Endothelial cell of umbilical vein (primary cell): ENCODE measurements at regions not wholly inside any gene's neighbourhood (a gene's known extent, or its start where the extent isn't known, plus 50 kb on each side); places are given as distances from the start of the nearest gene placed in this dataset.

Source experiments
- BruUV-seq: library from RNA; stranded (reverse); fragments of 400-500 nt; replicated peaks from 2 replicates; lab custom pipeline; 2021; lab: Mats Ljungman, UMichigan
- CTCF ChIA-PET: fragments of 300-600, 350-600 bp; sonication (Branson Sonifier 250); formaldehyde crosslinking; loops from one replicate; lab custom pipeline; 2021; ENCODE audit warnings: antibody characterized with exemption, inconsistent platforms; lab: Charles Lee
- POLR2A ChIA-PET: fragments of 300-600, 350-600 bp; sonication (Branson Sonifier 250); formaldehyde crosslinking; loops from one replicate; lab custom pipeline; 2021; ENCODE audit warnings: antibody characterized with exemption, inconsistent platforms; lab: Charles Lee
- DNase-seq: peaks from one replicate; pipeline ENCODE4 v3.0.0-alpha.2; 2011; ENCODE audit warnings: low read depth, low spot score
- FAIRE-seq: peaks from 2 replicates; lab custom pipeline; 2011; peaks lifted over from hg19 to GRCh38; lab: Jason Lieb, UNC
- H2AFZ ChIP-seq: 2 replicates; pipeline ENCODE4 v1.6.0; 2012; ENCODE audit warnings: low read depth, low read length, control low read depth, inconsistent platforms
- H3K27ac ChIP-seq: 2 replicates; pipeline ENCODE4 v1.5.1; 2011; ENCODE audit warnings: low read depth, mild to moderate bottlenecking, control low read depth, low read length, moderate library complexity; ENCODE audit not compliant: insufficient read depth
- H3K27me3 ChIP-seq, 2 experiments: 2 replicates each; pipeline versions ENCODE4 v1.6.0 to v1.6.1; 2011; ENCODE audit warnings: low read length in 2 of 2, mixed read lengths in 1 of 2; ENCODE audit not compliant: control insufficient read depth in 2 of 2, insufficient read depth in 2 of 2
- H3K36me3 ChIP-seq, 2 experiments: 2 replicates in 1 of 2; 3 replicates in 1 of 2; pipeline ENCODE4 v1.5.1; 2011; ENCODE audit warnings: low read length in 2 of 2, mild to moderate bottlenecking in 1 of 2, moderate library complexity in 1 of 2; ENCODE audit not compliant: control insufficient read depth in 2 of 2, insufficient read depth in 2 of 2; ENCODE audit errors: extremely low read depth in 1 of 2
- H3K4me1 ChIP-seq: 3 replicates; pipeline ENCODE4 v1.5.1; 2011; ENCODE audit warnings: mild to moderate bottlenecking, low read length; ENCODE audit not compliant: control insufficient read depth, insufficient read depth; ENCODE audit errors: extremely low read depth
- H3K4me2 ChIP-seq: 2 replicates; pipeline ENCODE4 v1.6.1; 2011; ENCODE audit warnings: low read length, control low read depth, mixed read lengths; ENCODE audit not compliant: insufficient read depth
- H3K4me3 ChIP-seq, 3 experiments: fragments of 200-600 bp in 1 of 3; sonication (generic), shearing (Covaris generic) in 1 of 3; replicated peaks in 1 of 3; 2 replicates each; pipeline ENCODE4 v1.5.1; 2011 to 2016; ENCODE audit warnings: control low read depth in 3 of 3, low read length in 3 of 3, mild to moderate bottlenecking in 2 of 3, inconsistent platforms in 1 of 3, low read depth in 1 of 3, moderate library complexity in 1 of 3; ENCODE audit not compliant: insufficient read depth in 1 of 3
- H3K79me2 ChIP-seq: 2 replicates; pipeline ENCODE4 v1.6.0; 2012; ENCODE audit warnings: low read length, inconsistent platforms; ENCODE audit not compliant: control insufficient read depth, insufficient read depth
- H3K9ac ChIP-seq: replicated peaks from 2 replicates; pipeline ENCODE3; 2011; ENCODE audit warnings: low read length, control low read depth; ENCODE audit not compliant: insufficient read depth; ENCODE audit errors: extremely low read depth
- H3K9me1 ChIP-seq: replicated peaks from 3 replicates; pipeline ENCODE4 v1.6.0; 2011; ENCODE audit warnings: mild to moderate bottlenecking, low read length; ENCODE audit not compliant: control insufficient read depth, insufficient read depth; ENCODE audit errors: extremely low read depth
- H3K9me3 ChIP-seq: replicated peaks from 2 replicates; pipeline ENCODE4 v1.5.1; 2012; ENCODE audit warnings: low read length, inconsistent platforms; ENCODE audit not compliant: control insufficient read depth, insufficient read depth
- H4K20me1 ChIP-seq: replicated peaks from 2 replicates; pipeline ENCODE3; 2011; ENCODE audit warnings: mild to moderate bottlenecking, low read length; ENCODE audit not compliant: control insufficient read depth, insufficient read depth; ENCODE audit errors: extremely low read depth
- CTCF ChIP-seq, 2 donors: IDR thresholded peaks; 1 replicate in 1 of 2; 2 replicates in 1 of 2; pipeline ENCODE4 v1.5.1; 2011; ENCODE audit warnings: low read length in 2 of 2, mild to moderate bottlenecking in 2 of 2, moderate library complexity in 2 of 2, control low read depth in 1 of 2, inconsistent platforms in 1 of 2, low read depth in 1 of 2; ENCODE audit not compliant: insufficient read depth in 1 of 2; ENCODE audit errors: extremely low read depth in 1 of 2
- EZH2 ChIP-seq: IDR thresholded peaks from 2 replicates; pipeline ENCODE4 v1.6.1; 2012; ENCODE audit warnings: borderline replicate concordance, low read depth, mild to moderate bottlenecking, moderate library complexity, low read length, inconsistent platforms; ENCODE audit not compliant: severe bottlenecking
- FOS ChIP-seq: IDR thresholded peaks from 2 replicates; pipeline ENCODE4 v1.6.1; 2011; ENCODE audit warnings: mild to moderate bottlenecking, low read length, moderate library complexity, borderline replicate concordance; ENCODE audit not compliant: insufficient read depth
- GATA2 ChIP-seq: IDR thresholded peaks from 2 replicates; pipeline ENCODE4 v1.7.0; 2011; ENCODE audit warnings: low read depth, mild to moderate bottlenecking, moderate library complexity, mixed read lengths, low read length; ENCODE audit not compliant: insufficient read length, insufficient read depth
- JUN ChIP-seq: IDR thresholded peaks from 2 replicates; pipeline ENCODE4 v1.6.1; 2011; ENCODE audit warnings: borderline replicate concordance, low read depth; ENCODE audit not compliant: insufficient read length, insufficient read depth
- MAX ChIP-seq: IDR thresholded peaks from 2 replicates; pipeline ENCODE4 v1.6.1; 2011; ENCODE audit not compliant: insufficient read depth, insufficient read length
- MYC ChIP-seq: IDR thresholded peaks from one replicate; pipeline ENCODE4 v1.6.1; 2011; ENCODE audit warnings: mild to moderate bottlenecking, low read depth, low read length
- POLR2A ChIP-seq: IDR thresholded peaks from 2 replicates; pipeline ENCODE4 v1.6.1; 2012; ENCODE audit warnings: low read depth, mild to moderate bottlenecking, control low read depth, low read length
- POLR2AphosphoS5 ChIP-seq: IDR thresholded peaks from 2 replicates; pipeline ENCODE4 v1.6.1; 2012; ENCODE audit warnings: low read depth, mild to moderate bottlenecking, control low read depth, low read length, moderate library complexity; ENCODE audit not compliant: insufficient read depth
- dilution Hi-C: fragments of 300-500 bp; cut with MboI; formaldehyde crosslinking; loops from one replicate; pipeline ENCODE4 v1.15.0; 2019; ENCODE audit warnings: low sequenced_read_pairs; ENCODE audit not compliant: extremely low pct_ligation_motif_present
- intact Hi-C: fragments of 100-400 bp; cut with micrococcal nuclease; formaldehyde crosslinking; loops from one replicate; pipeline ENCODE4 v1.10.0; 2022

DNA sequence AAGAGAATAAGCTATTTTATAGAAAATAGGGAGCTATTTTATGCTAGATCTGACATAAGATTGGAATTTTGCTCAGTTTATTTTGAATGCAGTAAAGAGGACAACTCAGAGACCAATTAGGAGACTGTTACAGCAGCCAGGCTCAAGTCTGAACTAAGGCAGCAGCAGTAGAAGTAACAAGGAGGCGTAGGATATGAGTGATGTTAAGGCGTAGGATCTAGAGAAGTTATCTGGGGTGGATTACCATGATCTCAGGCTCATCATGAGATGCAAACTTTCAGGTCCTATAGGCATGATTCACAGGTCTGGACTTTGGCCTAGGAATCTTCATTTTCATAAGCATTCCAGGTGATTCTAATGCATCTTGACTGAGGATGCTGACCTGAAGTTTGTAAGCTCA lies 108.9 kb upstream of the BLID start:
- CTCF ChIA-PET = interaction anchor here (1.2 to 1.8 kb wide), 2 partner anchors 9 to 281 kb away, joined by 3 to 11 read pairs; no protein-coding TSS in a partner anchor
- dilution Hi-C loops = no loop called here
- H2AFZ ChIP-seq = no peak overlapping the region
- no peaks in the 10 kb centered on the region for H4K20me1 ChIP-seq
- no peaks in the 10 kb centered on the region for H3K9me1 ChIP-seq
- H3K9ac ChIP-seq = no peak overlapping the region
- no peaks in the 10 kb centered on the region for H3K36me3 ChIP-seq
- no peak overlapping the region for H3K4me2 ChIP-seq
- DNase-seq (no peak), FAIRE-seq (no peak)
- no peaks in the 10 kb centered on the region for H3K9me3 ChIP-seq
- intact Hi-C loops = loop anchor here (5.0 kb wide), 2 partner anchors 217 to 933 kb away; partner anchors contain the start of gene SC5D
- H3K27ac ChIP-seq = no peak overlapping the region
- POLR2A ChIA-PET = no interaction called here
- BruUV-seq = no TSS peak
- H3K27me3 ChIP-seq = peaks cover 0 to 1% of the 10 kb centered on the region in 2 experiments
- no peaks in the 10 kb centered on the region for H3K79me2 ChIP-seq
- peaks cover 13% of the 10 kb centered on the region for H3K4me1 ChIP-seq
- TF ChIP-seq POLR2AphosphoS5 (no peak), EZH2 (no peak), FOS (no peak), POLR2A (no peak), GATA2 (no peak)
- H3K4me3 ChIP-seq = no peak overlapping the region

GRCh38 chr11:122220321-122220720 lies 104.3 kb upstream of the BLID start:
- ChIA-PET POLR2A (no interaction called here), CTCF (interaction anchor here (10.2 kb wide), 1 partner anchor 286 kb away, joined by 119 read pairs; no protein-coding TSS in a partner anchor)
- DNase-seq (no peak), FAIRE-seq (no peak)
- Histone ChIP-seq H3K4me3 (no peak overlapping the region), H3K27ac (no peak overlapping the region), H2AFZ (no peak overlapping the region), H3K36me3 (no peaks in the 10 kb centered on the region), H3K79me2 (no peaks in the 10 kb centered on the region), H3K9ac (no peak overlapping the region), H3K9me1 (no peaks in the 10 kb centered on the region), H3K9me3 (no peaks in the 10 kb centered on the region), H4K20me1 (no peaks in the 10 kb centered on the region), H3K4me1 (no peaks in the 10 kb centered on the region), H3K27me3 (peaks cover 0 to 3% of the 10 kb centered on the region in 2 experiments), H3K4me2 (no peak overlapping the region)
- dilution Hi-C loops (no loop called here), intact Hi-C loops (no loop called here)
- no TSS peak for BruUV-seq
- no peak for TF ChIP-seq GATA2
- no peak for TF ChIP-seq EZH2
- TF ChIP-seq POLR2AphosphoS5 = no peak
- no peak for TF ChIP-seq POLR2A
- no peak for TF ChIP-seq CTCF (IDR thresholded peaks at IDR 0.05; ENCODE audit: extremely low read depth in 1 of 2, insufficient read depth in 1 of 2, low read depth in 1 of 2, low read length in 2 of 2)
- no peak for TF ChIP-seq FOS
- TF ChIP-seq JUN = no peak
- TF ChIP-seq MYC = no peak
- TF ChIP-seq MAX = no peak
